Neuronal stem cell (in vitro differentiated cells): ENCODE measurements at regions not wholly inside any gene's neighbourhood (a gene's known extent, or its start where the extent isn't known, plus 50 kb on each side); places are given as distances from the start of the nearest gene placed in this dataset.

ENCODE experiments used
- DNase-seq: peaks from one replicate; pipeline ENCODE4 v3.0.0-alpha.2; 2013; ENCODE audit warnings: low spot score
- H2AFZ ChIP-seq: one replicate; pipeline ENCODE4 v1.6.1; 2013; ENCODE audit warnings: mild to moderate bottlenecking, low read length, inconsistent platforms
- H2AK5ac ChIP-seq: 2 replicates; pipeline ENCODE4 v1.6.1; 2013; ENCODE audit warnings: low read depth, mild to moderate bottlenecking, inconsistent platforms, low read length, moderate library complexity, mixed read lengths
- H2BK120ac ChIP-seq: 2 replicates; pipeline ENCODE4 v1.6.1; 2013; ENCODE audit warnings: low read depth, mild to moderate bottlenecking, inconsistent platforms, low read length, moderate library complexity, mixed read lengths
- H2BK12ac ChIP-seq: one replicate; pipeline ENCODE4 v1.6.1; 2013; ENCODE audit warnings: low read length, inconsistent platforms
- H2BK15ac ChIP-seq: 2 replicates; pipeline ENCODE4 v1.6.1; 2013; ENCODE audit warnings: mild to moderate bottlenecking, low read length, inconsistent platforms, mixed read lengths
- H2BK5ac ChIP-seq: one replicate; pipeline ENCODE4 v1.6.1; 2013; ENCODE audit warnings: inconsistent platforms, mild to moderate bottlenecking, low read length, moderate library complexity
- H3K14ac ChIP-seq: one replicate; pipeline ENCODE4 v1.6.1; 2013; ENCODE audit warnings: low read length, inconsistent platforms
- H3K18ac ChIP-seq: 2 replicates; pipeline ENCODE4 v1.6.1; 2013; ENCODE audit warnings: low read length, inconsistent platforms
- H3K23ac ChIP-seq: 2 replicates; pipeline ENCODE4 v1.6.1; 2013; ENCODE audit warnings: low read depth, mild to moderate bottlenecking, mixed read lengths, low read length, inconsistent platforms; ENCODE audit not compliant: poor library complexity
- H3K27ac ChIP-seq: replicated peaks from 3 replicates; pipeline ENCODE4 v1.5.1; 2013; ENCODE audit warnings: low read length, inconsistent platforms
- H3K27me3 ChIP-seq, 3 experiments: 2 replicates each; pipeline ENCODE4 v1.6.1; 2013; ENCODE audit warnings: low read length in 3 of 3, mild to moderate bottlenecking in 2 of 3, inconsistent platforms in 1 of 3, low read depth in 1 of 3, mixed read lengths in 1 of 3, moderate library complexity in 1 of 3; ENCODE audit not compliant: control insufficient read depth in 3 of 3, insufficient read depth in 3 of 3
- H3K36me3 ChIP-seq, 2 donors: replicated peaks in 1 of 2; 2 replicates each; pipeline ENCODE4 v1.6.1; 2013; ENCODE audit warnings: low read length in 2 of 2; ENCODE audit not compliant: control insufficient read depth in 2 of 2, insufficient read depth in 2 of 2
- H3K4ac ChIP-seq: 2 replicates; pipeline ENCODE4 v1.6.1; 2013; ENCODE audit warnings: inconsistent platforms, mild to moderate bottlenecking, low read length, moderate library complexity
- H3K4me1 ChIP-seq, 2 donors: 1 replicate in 1 of 2; 2 replicates in 1 of 2; pipeline ENCODE4 v1.6.1; 2013; ENCODE audit warnings: low read length in 2 of 2, low read depth in 1 of 2; ENCODE audit not compliant: control insufficient read depth in 2 of 2, insufficient read depth in 1 of 2
- H3K4me2 ChIP-seq: one replicate; pipeline ENCODE4 v1.6.1; 2013; ENCODE audit warnings: mild to moderate bottlenecking, low read length, inconsistent platforms; ENCODE audit not compliant: insufficient read depth, poor library complexity, severe bottlenecking
- H3K4me3 ChIP-seq, 2 donors: 2 replicates each; pipeline ENCODE4 v1.5.1; 2013; ENCODE audit warnings: low read length in 2 of 2, mild to moderate bottlenecking in 2 of 2, inconsistent platforms in 1 of 2, moderate library complexity in 1 of 2
- H3K79me1 ChIP-seq: one replicate; pipeline ENCODE4 v1.6.1; 2013; ENCODE audit warnings: low read depth, mild to moderate bottlenecking, inconsistent platforms, low read length, moderate library complexity
- H3K9ac ChIP-seq: one replicate; pipeline ENCODE4 v1.6.1; 2013; ENCODE audit warnings: mild to moderate bottlenecking, low read depth, low read length, inconsistent platforms; ENCODE audit not compliant: poor library complexity
- H3K9me3 ChIP-seq, 2 donors: replicated peaks in 1 of 2; 2 replicates each; pipeline versions ENCODE3 to v1.6.1; 2013; ENCODE audit warnings: low read length in 2 of 2, mild to moderate bottlenecking in 2 of 2, inconsistent platforms in 1 of 2, low read depth in 1 of 2, mixed read lengths in 1 of 2, moderate library complexity in 1 of 2; ENCODE audit not compliant: control insufficient read depth in 2 of 2, insufficient read depth in 1 of 2
- H4K8ac ChIP-seq: one replicate; pipeline ENCODE4 v1.6.1; 2013; ENCODE audit warnings: low read depth, mild to moderate bottlenecking, inconsistent platforms, low read length, moderate library complexity
- H4K91ac ChIP-seq: one replicate; pipeline ENCODE4 v1.6.1; 2013; ENCODE audit warnings: low read length, low read depth, mild to moderate bottlenecking, inconsistent platforms; ENCODE audit not compliant: poor library complexity
- WGBS, 2 donors: extraction: QIAGEN DNeasy Blood & Tissue Kit; methylation state at CpG; one replicate each; pipeline ENCODE4 v1.1.7; 2013; ENCODE audit warnings: missing lambda C conversion rate in 2 of 2, mixed read lengths in 1 of 2; ENCODE audit not compliant: insufficient read length in 2 of 2, insufficient replicate concordance in 1 of 2; ENCODE audit errors: extremely low coverage in 2 of 2; 5-methylcytosine and 5-hydroxymethylcytosine counted together

GRCh38 chrX:82676386-82676785 lies 831.7 kb upstream of the POU3F4 start:
- WGBS, 2 donors = no CpG with 5 or more reads among the region's 2 CpGs
- Histone ChIP-seq H3K36me3 (no peaks in the 10 kb centered on the region), H3K4me3 (no peak overlapping the region), H3K9ac (no peak overlapping the region), H3K23ac (no peak overlapping the region), H2AK5ac (no peak overlapping the region), H3K4me2 (no peak overlapping the region), H3K27me3 (no peaks in the 10 kb centered on the region), H2BK15ac (no peak overlapping the region), H3K4me1 (no peaks in the 10 kb centered on the region), H3K79me1 (no peaks in the 10 kb centered on the region), H2BK5ac (no peak overlapping the region), H2BK12ac (no peak overlapping the region), H4K91ac (no peak overlapping the region), H3K18ac (no peak overlapping the region), H3K9me3 (no peaks in the 10 kb centered on the region), H3K4ac (no peak overlapping the region), H3K27ac (no peak overlapping the region), H2BK120ac (no peak overlapping the region), H3K14ac (no peak overlapping the region), H2AFZ (no peak overlapping the region), H4K8ac (no peak overlapping the region)
- no peak for DNase-seq

- Histone ChIP-seq H3K18ac (no peak overlapping the region), H3K23ac (no peak overlapping the region), H4K8ac (no peak overlapping the region), H3K4me1 (no peaks in the 10 kb centered on the region), H4K91ac (no peak overlapping the region), H2AFZ (no peak overlapping the region), H3K9ac (no peak overlapping the region), H2AK5ac (no peak overlapping the region), H3K4me2 (no peak overlapping the region), H2BK120ac (no peak overlapping the region), H3K4ac (no peak overlapping the region), H3K27ac (no peak overlapping the region), H3K27me3 (no peaks in the 10 kb centered on the region), H2BK5ac (no peak overlapping the region), H3K79me1 (no peaks in the 10 kb centered on the region), H3K4me3 (no peak overlapping the region), H2BK15ac (no peak overlapping the region), H3K36me3 (no peaks in the 10 kb centered on the region), H2BK12ac (no peak overlapping the region), H3K9me3 (no peaks in the 10 kb centered on the region), H3K14ac (no peak overlapping the region)
- DNase-seq = no peak
- no CpG with 5 or more reads among the region's 3 CpGs for WGBS, 2 donors
Measured at GRCh38 chrX:82677286-82677685, 830.8 kb upstream of the POU3F4 start.

- Histone ChIP-seq H3K27me3 (no peaks in the 10 kb centered on the region), H2AK5ac (no peak overlapping the region), H2BK120ac (no peak overlapping the region), H3K27ac (no peak overlapping the region), H2BK15ac (no peak overlapping the region), H4K8ac (no peak overlapping the region), H3K9me3 (no peaks in the 10 kb centered on the region), H3K4me2 (no peak overlapping the region), H3K36me3 (no peaks in the 10 kb centered on the region), H3K18ac (no peak overlapping the region), H3K4me3 (no peak overlapping the region), H3K79me1 (no peaks in the 10 kb centered on the region), H3K23ac (no peak overlapping the region), H3K4me1 (no peaks in the 10 kb centered on the region), H2AFZ (no peak overlapping the region), H3K4ac (no peak overlapping the region), H2BK12ac (no peak overlapping the region), H4K91ac (no peak overlapping the region), H3K9ac (no peak overlapping the region), H3K14ac (no peak overlapping the region), H2BK5ac (no peak overlapping the region)
- DNase-seq = no peak
- no CpG with 5 or more reads among the region's 3 CpGs for WGBS, 2 donors
Measured at GRCh38 chrX:82692991-82693390, 815.1 kb upstream of the POU3F4 start.

DNA sequence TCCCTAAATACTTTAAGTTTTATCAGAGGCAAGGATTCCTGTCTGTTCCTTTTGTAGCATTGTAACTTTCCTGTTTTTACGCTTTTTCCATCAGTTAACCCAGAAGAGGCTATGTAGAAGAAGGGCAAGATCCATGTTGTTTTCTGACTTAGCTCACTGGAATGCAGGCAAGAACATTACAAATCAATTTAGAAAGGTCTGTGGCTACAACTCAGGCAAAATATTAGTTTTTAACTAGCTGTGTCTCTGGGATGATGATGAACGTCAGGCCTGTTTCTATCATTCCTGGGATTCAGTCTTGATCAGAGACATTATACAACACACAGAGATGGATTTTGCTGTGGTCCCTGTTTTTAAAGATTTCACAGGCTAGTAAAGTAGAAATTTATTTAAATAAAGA lies 813.0 kb upstream of the POU3F4 start:
- no CpG with 5 or more reads among the region's 2 CpGs for WGBS, 2 donors
- Histone ChIP-seq H2BK12ac (no peak overlapping the region), H3K14ac (no peak overlapping the region), H3K9me3 (no peaks in the 10 kb centered on the region), H3K23ac (no peak overlapping the region), H2BK5ac (no peak overlapping the region), H3K79me1 (no peaks in the 10 kb centered on the region), H2BK120ac (no peak overlapping the region), H2AK5ac (no peak overlapping the region), H4K91ac (no peak overlapping the region), H3K9ac (no peak overlapping the region), H3K4me1 (no peaks in the 10 kb centered on the region), H2BK15ac (no peak overlapping the region), H2AFZ (no peak overlapping the region), H3K36me3 (no peaks in the 10 kb centered on the region), H3K4me2 (no peak overlapping the region), H3K4me3 (no peak overlapping the region), H3K4ac (no peak overlapping the region), H3K27me3 (no peaks in the 10 kb centered on the region), H3K27ac (no peak overlapping the region), H3K18ac (no peak overlapping the region), H4K8ac (no peak overlapping the region)
- no peak for DNase-seq
